Renal cortical epithelial cell (primary cell): ENCODE measurements at regions not wholly inside any gene's neighbourhood (a gene's known extent, or its start where the extent isn't known, plus 50 kb on each side); places are given as distances from the start of the nearest gene placed in this dataset.
"Not testable (repeated sequence)": the region's sequence is repeated elsewhere in the genome, so short reads cannot be mapped to it uniquely, and the experiment has no call there.

ENCODE experiments used
- DNase-seq: peaks from one replicate; pipeline ENCODE4 v3.0.0-alpha.2; 2011; ENCODE audit warnings: low read depth

GRCh38 chr15:96052572-96053030 is 277.9 kb upstream of the NR2F2 start:
- no peak for DNase-seq

GRCh38 chr15:96053031-96053780 is 277.3 kb upstream of the NR2F2 start:
- peak; percentile 47 for DNase-seq

GRCh38 chr15:96053781-96054428 is 276.6 kb upstream of the NR2F2 start:
- DNase-seq, result peak; percentile 25

GRCh38 chr15:96054621-96055020 is 275.9 kb upstream of the NR2F2 start:
- DNase-seq, result no peak

- peak; percentile 18 for DNase-seq
These were observed 272.2 kb upstream of the NR2F2 start for GRCh38 chr15:96058103-96058851.

GRCh38 chr15:96058852-96059103 is 271.7 kb upstream of the NR2F2 start:
- DNase-seq, result not testable (repeated sequence)

GRCh38 chr15:96060591-96060990 is 269.9 kb upstream of the NR2F2 start:
- not testable (repeated sequence) for DNase-seq

GRCh38 chr15:96064351-96064756 is 266.1 kb upstream of the NR2F2 start:
- peak; percentile 80 for DNase-seq

- DNase-seq, result no peak
These were observed 264.4 kb upstream of the NR2F2 start for GRCh38 chr15:96066126-96066525.

GRCh38 chr15:96066852-96067495 is 263.5 kb upstream of the NR2F2 start:
- DNase-seq, result no peak

GRCh38 chr15:96067677-96068076 is 262.8 kb upstream of the NR2F2 start:
- no peak for DNase-seq

- no peak for DNase-seq
These were observed 261.6 kb upstream of the NR2F2 start for GRCh38 chr15:96068897-96069296.

GRCh38 chr15:96070636-96071035 is 259.9 kb upstream of the NR2F2 start:
- no peak for DNase-seq

GRCh38 chr15:96072821-96073220 is 257.7 kb upstream of the NR2F2 start:
- DNase-seq, result no peak

- DNase-seq, result no peak
These were observed 256.6 kb upstream of the NR2F2 start for GRCh38 chr15:96073908-96074307.

GRCh38 chr15:96075895-96076294 is 254.6 kb upstream of the NR2F2 start:
- no peak for DNase-seq

GRCh38 chr15:96076350-96076749 is 254.2 kb upstream of the NR2F2 start:
- DNase-seq, result no peak

GRCh38 chr15:96079041-96079440 is 251.5 kb upstream of the NR2F2 start:
- no peak for DNase-seq

GRCh38 chr15:96079882-96080281 is 250.6 kb upstream of the NR2F2 start:
- peak; percentile 22 for DNase-seq

- DNase-seq, result no peak
These were observed 244.3 kb upstream of the NR2F2 start for GRCh38 chr15:96086164-96086563.

- DNase-seq, result no peak
These were observed 243.2 kb upstream of the NR2F2 start for GRCh38 chr15:96087180-96087884.

GRCh38 chr15:96088650-96089049 is 241.8 kb upstream of the NR2F2 start:
- DNase-seq, result no peak
